B cell (primary cell): ENCODE measurements at regions not wholly inside any gene's neighbourhood (a gene's known extent, or its start where the extent isn't known, plus 50 kb on each side); places are given as distances from the start of the nearest gene placed in this dataset.

Experiments
- ATAC-seq: fragments of 200-7000 bp; cut with Tn5 transposase; one replicate; pipeline ENCODE4 v1.10.0; 2021; ENCODE audit warnings: low read depth, mild to moderate bottlenecking, moderate number of reproducible peaks, moderate library complexity
- CTCF ChIA-PET: fragments of 350-600 bp; sonication (Branson Sonifier 250); formaldehyde crosslinking; loops from one replicate; lab custom pipeline; 2021; ENCODE audit warnings: antibody characterized with exemption, inconsistent platforms; lab: Charles Lee
- POLR2A ChIA-PET: fragments of 350-600 bp; sonication (Branson Sonifier 250); formaldehyde crosslinking; loops from one replicate; lab custom pipeline; 2021; ENCODE audit warnings: antibody characterized with exemption; lab: Charles Lee
- DNase-seq: peaks from one replicate; pipeline ENCODE4 v3.0.0; 2013
- H2AFZ ChIP-seq: 2 replicates; pipeline ENCODE4 v1.6.1; 2012; ENCODE audit warnings: mild to moderate bottlenecking, low read depth, low read length; ENCODE audit not compliant: insufficient read depth, poor library complexity, severe bottlenecking
- H3K27ac ChIP-seq, 2 donors: 1 replicate in 1 of 2; 2 replicates in 1 of 2; pipeline ENCODE4 v1.5.1; 2012 to 2013; ENCODE audit warnings: low read length in 2 of 2, mild to moderate bottlenecking in 2 of 2, moderate library complexity in 1 of 2
- H3K27me3 ChIP-seq, 4 experiments: fragments of 200-600 bp in 1 of 4; sonication (generic) in 1 of 4; replicated peaks in 1 of 4; 1 replicate in 2 of 4; 2 replicates in 2 of 4; pipeline versions ENCODE4 v1.6.1 to v1.7.0; 2013 to 2016; ENCODE audit warnings: low read length in 3 of 4, mild to moderate bottlenecking in 2 of 4, mixed read lengths in 1 of 4, moderate library complexity in 1 of 4; ENCODE audit not compliant: insufficient read depth in 4 of 4, control insufficient read depth in 3 of 4; ENCODE audit errors: control extremely low read depth in 1 of 4
- H3K36me3 ChIP-seq, 2 experiments: replicated peaks in 1 of 2; 1 replicate in 1 of 2; 2 replicates in 1 of 2; pipeline versions ENCODE4 v1.6.1 to v1.7.1; 2013; ENCODE audit warnings: low read length in 1 of 2; ENCODE audit not compliant: insufficient read depth in 2 of 2, control insufficient read depth in 1 of 2; ENCODE audit errors: control extremely low read depth in 1 of 2, extremely low read depth in 1 of 2
- H3K4me1 ChIP-seq, 2 donors: fragments of 200-600 bp in 1 of 2; sonication (generic) in 1 of 2; 1 replicate in 1 of 2; 2 replicates in 1 of 2; pipeline versions ENCODE4 v1.5.1 to v1.6.1; 2013 to 2017; ENCODE audit warnings: low read length in 2 of 2; ENCODE audit not compliant: control insufficient read depth in 2 of 2, insufficient read depth in 2 of 2
- H3K4me2 ChIP-seq: replicated peaks from 2 replicates; pipeline ENCODE3; 2012; ENCODE audit warnings: mild to moderate bottlenecking, low read depth, low read length; ENCODE audit not compliant: poor library complexity, severe bottlenecking
- H3K4me3 ChIP-seq, 5 experiments: fragments of 200-600 bp in 1 of 5; sonication (generic) in 1 of 5; 1 replicate in 3 of 5; 2 replicates in 2 of 5; pipeline versions ENCODE4 v1.5.1 to v1.7.0; 2011 to 2016; ENCODE audit warnings: low read length in 4 of 5, mild to moderate bottlenecking in 4 of 5, low read depth in 2 of 5, control low read depth in 1 of 5, moderate library complexity in 1 of 5; ENCODE audit not compliant: insufficient read depth in 1 of 5; ENCODE audit errors: control extremely low read depth in 1 of 5, extremely low read depth in 1 of 5
- H3K79me2 ChIP-seq: fragments of 200-600 bp; sonication (generic); one replicate; pipeline ENCODE4 v1.6.0; 2016; ENCODE audit warnings: low read length; ENCODE audit not compliant: control insufficient read depth, insufficient read depth
- H3K9ac ChIP-seq: fragments of 200-600 bp; sonication (generic); 2 replicates; pipeline ENCODE4 v1.6.1; 2017; ENCODE audit warnings: mild to moderate bottlenecking, low read length, moderate library complexity
- H3K9me3 ChIP-seq, 3 donors: one replicate each; pipeline versions ENCODE4 v1.6.1 to v1.7.1; 2013; ENCODE audit warnings: low read length in 2 of 3; ENCODE audit not compliant: control insufficient read depth in 2 of 3, insufficient read depth in 1 of 3; ENCODE audit errors: control extremely low read depth in 1 of 3
- H4K20me1 ChIP-seq: 2 replicates; pipeline ENCODE4 v1.6.0; 2012; ENCODE audit warnings: mild to moderate bottlenecking, low read length; ENCODE audit not compliant: insufficient read depth, control insufficient read depth, poor library complexity, severe bottlenecking
- H3K27ac Mint-ChIP-seq: one replicate; pipeline ENCODE4 v1.8.0; 2021; ENCODE audit warnings: mixed read lengths
- H3K27me3 Mint-ChIP-seq: one replicate; pipeline ENCODE4 v1.8.0; 2021; ENCODE audit warnings: mixed read lengths
- H3K4me1 Mint-ChIP-seq: one replicate; pipeline ENCODE4 v1.8.0; 2021; ENCODE audit warnings: mixed read lengths
- H3K4me3 Mint-ChIP-seq: one replicate; pipeline ENCODE4 v1.8.0; 2021; ENCODE audit warnings: mixed read lengths
- H3K9me3 Mint-ChIP-seq: one replicate; pipeline ENCODE4 v1.8.0; 2022; ENCODE audit warnings: mixed read lengths; ENCODE audit not compliant: insufficient read depth
- CTCF ChIP-seq: fragments of 200-600 bp; IDR thresholded peaks from one replicate; pipeline ENCODE4 v1.8.0; 2022; ENCODE audit warnings: antibody characterized with exemption, mild to moderate bottlenecking
- EZH2 ChIP-seq: IDR thresholded peaks from 2 replicates; pipeline ENCODE4 v1.6.1; 2012; ENCODE audit warnings: borderline replicate concordance, low read depth, mild to moderate bottlenecking, moderate library complexity, low read length; ENCODE audit not compliant: insufficient read depth, poor library complexity, severe bottlenecking
- WGBS: methylation state at CpG from one replicate; pipeline ENCODE4 v1.1.5; 2013; ENCODE audit warnings: missing lambda C conversion rate; ENCODE audit not compliant: insufficient coverage; 5-methylcytosine and 5-hydroxymethylcytosine counted together
- intact Hi-C: fragments of 100-400 bp; cut with micrococcal nuclease; formaldehyde crosslinking; loops from one replicate; pipeline ENCODE4 v1.10.0; 2022

- Histone ChIP-seq H3K4me3 (no peak overlapping the region), H3K79me2 (no peaks in the 10 kb centered on the region), H3K9me3 (peaks cover 0 to 8% (median 0%) of the 10 kb centered on the region in 3 donors), H3K36me3 (no peaks in the 10 kb centered on the region), H3K4me1 (no peaks in the 10 kb centered on the region), H2AFZ (no peak overlapping the region), H3K27me3 (no peaks in the 10 kb centered on the region), H3K9ac (no peak overlapping the region), H3K27ac (no peak overlapping the region), H3K4me2 (no peak overlapping the region), H4K20me1 (no peaks in the 10 kb centered on the region)
- intact Hi-C loops = no loop called here
- no peaks in the 10 kb centered on the region for H3K9me3 Mint-ChIP-seq
- CTCF ChIA-PET = no interaction called here
- ATAC-seq (no peak), DNase-seq (no peak)
- 100% methylated on average over 1 of the region's 1 CpG for WGBS
- H3K4me1 Mint-ChIP-seq = peaks cover 8% of the 10 kb centered on the region
- H3K4me3 Mint-ChIP-seq = no peak overlapping the region
- POLR2A ChIA-PET = no interaction called here
- H3K27me3 Mint-ChIP-seq = no peaks in the 10 kb centered on the region
- TF ChIP-seq CTCF (no peak), EZH2 (no peak)
- no peak overlapping the region for H3K27ac Mint-ChIP-seq
These were observed 113.6 kb upstream of the TIAM1 start for GRCh38 chr21:31457675-31458074.

GRCh38 chr21:31456201-31456600, 112.1 kb upstream of the TIAM1 start:
- Histone ChIP-seq H3K79me2 (no peaks in the 10 kb centered on the region), H3K4me1 (no peaks in the 10 kb centered on the region), H3K9me3 (peaks cover 0 to 8% (median 0%) of the 10 kb centered on the region in 3 donors), H2AFZ (no peak overlapping the region), H3K9ac (no peak overlapping the region), H3K27ac (no peak overlapping the region), H3K4me3 (no peak overlapping the region), H4K20me1 (no peaks in the 10 kb centered on the region), H3K27me3 (no peaks in the 10 kb centered on the region), H3K36me3 (no peaks in the 10 kb centered on the region), H3K4me2 (no peak overlapping the region)
- Mint-ChIP-seq H3K4me3 (no peak overlapping the region), H3K9me3 (no peaks in the 10 kb centered on the region), H3K27me3 (no peaks in the 10 kb centered on the region), H3K4me1 (peaks cover 8% of the 10 kb centered on the region), H3K27ac (no peak overlapping the region)
- CTCF ChIA-PET = interaction anchor here (0.6 kb wide), 1 partner anchor 197 kb away, joined by 3 read pairs; no protein-coding TSS in a partner anchor
- POLR2A ChIA-PET = no interaction called here
- intact Hi-C loops = no loop called here
- no peak for DNase-seq
- 93% methylated on average over 5 of the region's 6 CpGs for WGBS
- ATAC-seq = no peak
- no peak for TF ChIP-seq CTCF
- no peak for TF ChIP-seq EZH2
